ENCODE measurements at regions not wholly inside any gene's neighbourhood (a gene's known extent, or its start where the extent isn't known, plus 50 kb on each side); places are given as distances from the start of the nearest gene placed in this dataset.

DNA sequence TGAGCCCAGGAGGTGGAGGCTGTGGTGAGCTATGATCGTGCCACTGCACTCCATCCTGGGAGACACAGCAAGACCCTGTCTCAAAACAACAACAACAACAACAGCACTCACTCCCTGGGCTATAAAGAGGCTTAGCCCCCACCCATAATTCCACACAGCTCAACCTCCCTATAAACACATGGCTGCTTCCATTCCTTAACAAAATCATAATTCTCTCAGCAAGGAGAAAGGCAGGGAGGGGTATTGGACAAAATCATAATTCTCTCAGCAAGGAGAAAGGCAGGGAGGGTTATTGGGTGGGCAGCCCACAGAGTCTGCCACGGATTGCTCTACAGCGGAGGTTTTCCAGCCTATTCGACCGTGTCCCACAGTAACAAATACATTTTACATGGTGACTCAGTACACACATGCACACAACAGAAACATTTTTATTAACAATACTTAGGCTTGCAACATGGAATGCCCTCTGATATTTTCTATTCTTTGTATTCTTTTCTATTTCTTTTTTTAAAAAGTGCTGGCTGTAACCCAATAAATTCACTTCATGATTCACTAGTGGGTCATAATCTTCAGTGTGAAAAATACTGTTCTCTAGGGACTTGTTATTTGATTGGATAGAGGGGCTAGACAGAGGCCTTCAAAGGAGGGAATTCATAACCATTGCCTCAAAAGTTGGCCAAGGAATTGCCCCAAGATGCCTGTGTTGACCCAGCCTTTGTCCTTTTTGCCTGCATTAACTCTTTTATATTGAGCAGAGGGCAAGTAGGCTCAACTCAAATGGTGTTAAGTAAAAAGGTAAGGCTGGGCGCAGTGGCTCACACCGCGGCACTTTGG lies 50.6 kb upstream of the ZMYND8 start:
- no peaks in the 10 kb centered on the region for H3K4me1 Mint-ChIP-seq (ENCODE audit: low read depth, unreplicated experiment)
- H3K4me3 Mint-ChIP-seq (ENCODE audit: unreplicated experiment) = no peak overlapping the region
- H3K9me3 Mint-ChIP-seq (ENCODE audit: unreplicated experiment) = no peaks in the 10 kb centered on the region
- H3K36me3 Mint-ChIP-seq (ENCODE audit: unreplicated experiment) = no peaks in the 10 kb centered on the region
- H3K27me3 Mint-ChIP-seq (ENCODE audit: unreplicated experiment) = peaks cover 3% of the 10 kb centered on the region
- no peak for DNase-seq
- TF ChIP-seq, protein P1, sequence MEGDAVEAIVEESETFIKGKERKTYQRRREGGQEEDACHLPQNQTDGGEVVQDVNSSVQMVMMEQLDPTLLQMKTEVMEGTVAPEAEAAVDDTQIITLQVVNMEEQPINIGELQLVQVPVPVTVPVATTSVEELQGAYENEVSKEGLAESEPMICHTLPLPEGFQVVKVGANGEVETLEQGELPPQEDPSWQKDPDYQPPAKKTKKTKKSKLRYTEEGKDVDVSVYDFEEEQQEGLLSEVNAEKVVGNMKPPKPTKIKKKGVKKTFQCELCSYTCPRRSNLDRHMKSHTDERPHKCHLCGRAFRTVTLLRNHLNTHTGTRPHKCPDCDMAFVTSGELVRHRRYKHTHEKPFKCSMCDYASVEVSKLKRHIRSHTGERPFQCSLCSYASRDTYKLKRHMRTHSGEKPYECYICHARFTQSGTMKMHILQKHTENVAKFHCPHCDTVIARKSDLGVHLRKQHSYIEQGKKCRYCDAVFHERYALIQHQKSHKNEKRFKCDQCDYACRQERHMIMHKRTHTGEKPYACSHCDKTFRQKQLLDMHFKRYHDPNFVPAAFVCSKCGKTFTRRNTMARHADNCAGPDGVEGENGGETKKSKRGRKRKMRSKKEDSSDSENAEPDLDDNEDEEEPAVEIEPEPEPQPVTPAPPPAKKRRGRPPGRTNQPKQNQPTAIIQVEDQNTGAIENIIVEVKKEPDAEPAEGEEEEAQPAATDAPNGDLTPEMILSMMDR (IDR thresholded peaks at IDR 0.05; ENCODE audit: partially characterized antibody, unreplicated experiment) = no peak
- H3K27ac Mint-ChIP-seq (ENCODE audit: unreplicated experiment) = no peak overlapping the region

DNA sequence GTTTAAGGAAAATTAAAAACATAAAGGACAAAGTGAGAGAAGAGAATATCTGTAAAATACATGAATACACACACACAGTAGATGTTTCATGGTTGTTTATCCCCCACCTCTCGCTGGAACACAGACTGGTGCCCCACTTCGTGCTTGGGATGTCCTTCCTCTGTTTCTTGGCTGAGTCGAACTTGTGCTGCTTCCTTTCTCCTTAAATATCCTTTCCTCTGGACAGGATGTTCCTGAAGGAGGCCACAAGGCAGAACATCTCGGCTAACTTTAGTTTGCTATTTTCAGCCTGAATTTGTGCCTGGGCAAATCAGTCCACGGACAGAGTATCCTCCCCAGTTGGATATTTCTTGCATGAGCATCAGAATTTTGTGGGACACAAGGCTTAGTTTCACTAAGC lies 54.7 kb upstream of the ZMYND8 start:
- Mint-ChIP-seq H3K27me3 (ENCODE audit: unreplicated experiment) (peaks cover 3% of the 10 kb centered on the region), H3K36me3 (ENCODE audit: unreplicated experiment) (no peaks in the 10 kb centered on the region), H3K4me3 (ENCODE audit: unreplicated experiment) (no peak overlapping the region), H3K9me3 (ENCODE audit: unreplicated experiment) (peaks cover 4% of the 10 kb centered on the region), H3K4me1 (ENCODE audit: low read depth, unreplicated experiment) (peaks cover 1% of the 10 kb centered on the region), H3K27ac (ENCODE audit: unreplicated experiment) (no peak overlapping the region)
- TF ChIP-seq, protein P1 (IDR thresholded peaks at IDR 0.05; ENCODE audit: partially characterized antibody, unreplicated experiment) = no peak
- DNase-seq = no peak

DNA sequence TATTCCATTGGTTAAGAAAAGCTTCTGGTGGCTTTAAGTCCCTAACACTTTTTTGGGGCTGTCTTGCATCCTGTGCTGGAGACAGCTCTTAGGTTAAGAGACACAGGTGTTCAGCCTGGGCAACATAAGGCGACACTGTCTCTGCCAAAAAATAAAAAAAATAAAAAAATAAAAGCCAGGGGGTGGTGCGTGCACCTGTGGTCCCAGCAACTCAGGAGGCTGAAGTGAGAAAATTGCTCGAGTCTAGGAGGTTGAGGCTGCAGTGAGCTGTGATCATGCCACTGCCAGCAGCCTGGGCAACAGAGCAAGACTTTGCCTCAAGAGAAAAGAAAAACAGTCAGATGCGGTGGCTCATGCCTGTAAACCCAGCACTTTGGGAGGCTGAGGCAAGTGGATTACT lies 55.6 kb upstream of the ZMYND8 start:
- TF ChIP-seq, protein P1 (IDR thresholded peaks at IDR 0.05; ENCODE audit: partially characterized antibody, unreplicated experiment) = no peak
- Mint-ChIP-seq H3K27me3 (ENCODE audit: unreplicated experiment) (peaks cover 3% of the 10 kb centered on the region), H3K9me3 (ENCODE audit: unreplicated experiment) (peaks cover 4% of the 10 kb centered on the region), H3K27ac (ENCODE audit: unreplicated experiment) (no peak overlapping the region), H3K4me3 (ENCODE audit: unreplicated experiment) (no peak overlapping the region), H3K4me1 (ENCODE audit: low read depth, unreplicated experiment) (peaks cover 1% of the 10 kb centered on the region), H3K36me3 (ENCODE audit: unreplicated experiment) (no peaks in the 10 kb centered on the region)
- no peak for DNase-seq

DNA sequence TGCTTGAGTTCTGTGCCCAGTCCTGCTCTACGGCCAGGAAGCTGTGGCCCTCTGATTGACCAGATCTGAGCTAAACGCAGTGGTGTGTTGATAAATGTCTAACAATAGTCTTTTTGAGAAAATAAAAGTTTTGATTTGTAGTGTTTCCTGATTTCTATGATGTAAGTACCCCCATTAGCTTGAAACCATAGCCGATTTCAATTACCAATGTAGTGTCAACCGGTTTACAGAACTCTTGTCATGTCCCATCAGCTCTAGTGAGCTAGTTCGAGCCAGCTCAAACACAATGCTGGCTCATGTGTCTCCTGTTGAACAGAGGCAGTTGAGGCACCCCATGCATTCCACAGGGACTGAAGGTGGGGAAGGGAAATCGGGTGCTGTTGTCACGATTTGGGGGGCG lies 56.7 kb upstream of the ZMYND8 start:
- Mint-ChIP-seq H3K4me1 (ENCODE audit: low read depth, unreplicated experiment) (peaks cover 1% of the 10 kb centered on the region), H3K36me3 (ENCODE audit: unreplicated experiment) (no peaks in the 10 kb centered on the region), H3K4me3 (ENCODE audit: unreplicated experiment) (no peak overlapping the region), H3K27me3 (ENCODE audit: unreplicated experiment) (peaks cover 3% of the 10 kb centered on the region), H3K27ac (ENCODE audit: unreplicated experiment) (no peak overlapping the region), H3K9me3 (ENCODE audit: unreplicated experiment) (peaks cover 4% of the 10 kb centered on the region)
- no peak for DNase-seq
- TF ChIP-seq, protein P1 (IDR thresholded peaks at IDR 0.05; ENCODE audit: partially characterized antibody, unreplicated experiment) = no peak

Measured in glutamatergic neuron (in vitro differentiated cells).